ENCODE measurements at regions not wholly inside any gene's neighbourhood (a gene's known extent, or its start where the extent isn't known, plus 50 kb on each side); places are given as distances from the start of the nearest gene placed in this dataset.
A peak's percentile ranks its signal among the peaks of the same experiment; 100 is the strongest.
"Not testable (repeated sequence)": the region's sequence is repeated elsewhere in the genome, so short reads cannot be mapped to it uniquely, and the experiment has no call there.

DNA sequence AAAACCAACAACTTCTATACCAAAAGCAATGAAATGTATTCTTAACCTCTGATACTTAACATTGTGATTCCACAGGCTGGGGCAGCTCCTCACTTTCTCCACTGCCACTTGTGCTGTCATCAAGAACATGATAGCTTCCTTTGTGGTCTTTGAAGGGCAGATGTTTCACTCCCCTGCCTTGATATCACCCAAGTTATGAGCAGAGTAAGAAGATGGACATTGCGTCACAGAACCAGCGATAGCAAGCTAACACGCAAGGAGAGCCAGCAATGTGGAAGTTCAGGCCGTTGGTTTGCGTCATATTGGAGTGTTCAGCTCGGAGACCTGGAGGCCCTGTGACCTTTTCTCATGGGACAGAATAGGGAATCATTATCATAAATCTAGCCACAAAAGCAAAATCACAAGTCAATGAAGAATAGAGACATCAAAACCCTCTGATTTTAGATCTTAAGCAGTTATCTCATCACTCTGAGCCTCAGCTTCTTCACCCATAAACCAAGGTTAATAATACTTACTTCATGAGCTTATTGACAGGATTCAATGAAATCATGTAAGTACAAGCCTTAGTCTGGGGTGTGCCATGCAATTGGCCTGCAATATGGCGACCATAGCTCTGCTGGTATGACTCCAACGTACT is 183.8 kb upstream of the THBS1 start:
- no peak for DNase-seq (ENCODE audit: low read depth)

- no peak for DNase-seq (ENCODE audit: low read depth)
Measured at GRCh38 chr15:39397883-39398282, 183.0 kb upstream of the THBS1 start.

DNA sequence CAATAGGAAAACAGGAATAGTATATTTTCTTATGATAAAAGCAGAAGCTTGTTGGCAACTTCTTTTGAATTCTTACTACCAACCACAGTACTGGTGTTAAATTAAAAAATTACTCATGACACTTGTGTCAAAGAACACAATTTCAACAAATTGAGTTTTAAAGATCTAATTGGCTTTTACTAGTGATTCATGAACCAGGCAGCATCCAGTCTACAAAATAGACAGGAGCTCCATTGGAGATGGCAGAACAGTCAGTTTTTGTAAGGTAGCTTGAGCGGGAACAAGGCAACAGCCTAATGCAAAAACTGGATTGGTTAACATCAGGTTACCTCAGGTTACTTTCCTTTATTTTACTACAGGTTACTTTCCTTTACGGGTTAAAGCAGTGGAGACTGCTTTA is 181.3 kb upstream of the THBS1 start:
- DNase-seq (ENCODE audit: low read depth), result no peak

DNA sequence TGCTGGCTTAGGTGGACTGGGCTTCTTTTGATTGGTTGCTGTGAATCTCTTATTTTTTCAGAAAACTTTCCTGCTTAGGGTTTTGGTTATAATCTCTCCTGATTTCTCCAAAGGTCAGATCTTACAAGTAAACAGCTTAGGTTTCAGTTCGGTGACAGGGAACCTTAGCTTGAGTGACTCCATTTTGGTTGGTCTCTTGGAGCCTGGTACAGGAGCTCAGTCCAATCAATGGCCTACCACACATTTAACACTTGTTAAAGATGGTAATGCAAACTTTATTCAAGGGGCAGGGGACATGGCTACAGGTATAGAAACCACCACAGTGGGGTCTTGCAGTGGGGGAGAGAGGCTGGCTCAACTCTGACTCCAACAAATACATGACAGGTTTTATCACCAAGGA is 180.9 kb upstream of the THBS1 start:
- DNase-seq (ENCODE audit: low read depth), result no peak

- no peak for DNase-seq (ENCODE audit: low read depth)
Measured at GRCh38 chr15:39400821-39401550, 179.9 kb upstream of the THBS1 start.

- no peak for DNase-seq (ENCODE audit: low read depth)
Measured at GRCh38 chr15:39403640-39404117, 177.2 kb upstream of the THBS1 start.

GRCh38 chr15:39404767-39405181 is 176.1 kb upstream of the THBS1 start:
- no peak for DNase-seq (ENCODE audit: low read depth)

DNA sequence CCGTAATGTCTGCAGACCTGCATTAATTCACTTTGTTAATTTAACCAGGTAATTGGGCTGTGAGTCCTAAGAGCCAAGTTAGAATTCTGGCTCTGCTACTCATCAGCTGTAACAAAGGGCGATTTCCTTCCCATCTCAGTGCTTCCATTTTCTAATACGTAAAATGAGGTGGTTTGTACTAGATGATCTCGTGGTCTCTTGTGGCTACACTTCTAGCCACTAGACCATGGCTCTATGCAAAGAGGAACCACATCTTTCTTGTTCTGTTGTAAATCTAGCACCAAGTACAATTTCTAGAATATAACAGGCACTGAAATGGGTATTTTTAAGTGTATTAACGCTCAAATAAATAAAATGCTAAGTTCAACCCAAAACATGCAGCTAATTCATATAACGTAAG is 174.4 kb upstream of the THBS1 start:
- DNase-seq (ENCODE audit: low read depth), result no peak

DNA sequence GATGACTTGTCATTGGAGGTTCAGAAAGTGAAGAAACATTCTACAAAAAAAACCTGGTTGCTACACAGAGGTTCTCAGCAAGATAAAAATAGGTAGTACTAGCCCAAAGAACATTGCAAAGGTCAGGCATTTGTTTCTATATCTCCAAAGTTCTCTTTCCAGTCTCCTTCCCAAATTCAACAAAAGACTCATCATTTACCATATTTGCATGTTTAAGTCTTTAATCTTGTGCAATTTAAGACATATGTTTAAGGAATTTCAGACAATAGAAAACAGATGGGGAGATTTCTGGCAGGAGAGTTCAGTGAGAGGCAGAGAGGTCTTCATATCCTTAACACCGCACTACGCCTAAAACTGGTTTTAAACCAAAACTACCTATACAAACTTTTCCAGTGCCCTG is 173.8 kb upstream of the THBS1 start:
- no peak for DNase-seq (ENCODE audit: low read depth)

DNA sequence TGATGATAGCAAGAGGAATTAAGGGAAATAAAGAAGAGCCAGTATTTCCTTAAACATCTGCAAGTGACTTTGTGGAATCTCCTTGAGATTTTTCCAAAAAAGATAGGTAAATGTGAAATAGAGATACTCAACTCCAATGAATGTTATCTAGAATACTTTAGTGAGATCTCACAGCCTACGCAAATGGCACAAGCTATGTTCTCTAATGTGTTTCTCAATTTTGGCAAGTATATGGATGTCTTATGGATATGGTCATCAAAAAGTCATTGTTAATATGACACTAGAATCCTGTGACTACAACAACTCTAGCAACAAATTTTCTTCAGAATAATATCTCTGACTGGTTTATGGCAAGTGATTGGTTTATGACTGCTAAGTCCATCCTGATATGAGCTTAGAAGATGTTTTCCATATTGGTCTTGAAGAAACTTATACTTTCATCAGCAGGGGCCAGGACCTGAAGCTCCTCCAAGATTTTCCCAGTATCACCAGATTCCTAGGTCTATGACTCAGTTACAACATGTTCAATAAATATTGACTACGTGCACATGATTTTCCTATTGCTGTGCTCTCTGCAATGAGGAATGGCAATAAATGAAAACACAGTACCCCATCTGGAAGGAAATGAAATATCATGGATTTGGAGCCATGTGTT is 170.9 kb upstream of the THBS1 start:
- DNase-seq (ENCODE audit: low read depth), result no peak

DNA sequence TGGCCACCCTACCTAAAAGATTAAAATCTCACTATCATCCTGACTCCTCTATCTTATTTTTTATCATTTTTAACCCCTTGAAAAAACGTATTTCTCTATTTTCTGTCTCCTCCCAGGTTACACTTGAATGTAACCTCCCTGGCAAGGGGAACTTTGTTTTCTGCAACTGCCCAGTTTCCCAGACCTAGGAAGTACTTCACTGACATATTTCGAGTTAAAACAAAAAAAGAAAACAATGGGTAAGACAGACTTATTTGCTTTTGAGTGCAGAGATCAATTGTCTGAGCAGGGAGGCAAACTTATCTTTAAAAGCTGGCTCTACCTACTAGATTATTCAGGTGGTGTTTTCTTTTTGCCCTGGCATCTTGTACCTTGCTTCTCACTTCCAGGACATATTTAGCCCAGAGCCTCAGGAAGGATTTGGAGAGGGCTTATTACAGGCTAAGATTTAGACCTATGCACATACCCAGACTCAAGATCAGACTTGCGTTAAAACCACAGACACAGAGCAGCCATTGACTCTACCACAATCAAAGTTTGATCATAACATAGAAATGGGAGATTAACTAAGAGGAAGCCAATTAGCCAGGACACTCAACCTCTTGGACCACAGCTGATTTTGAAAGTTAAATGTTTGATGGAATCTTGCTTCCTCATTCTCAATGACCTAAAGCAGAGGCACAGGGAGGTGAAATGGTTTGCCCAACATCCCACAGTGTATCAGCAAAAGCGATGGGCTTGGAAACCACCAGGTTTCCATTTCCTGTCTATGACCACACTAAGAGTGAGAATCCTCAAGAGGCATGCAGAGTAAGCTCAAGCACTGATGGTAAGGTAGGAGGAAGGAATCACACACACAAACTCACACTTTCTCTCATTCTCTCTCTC is 169.5 kb upstream of the THBS1 start:
- no peak for DNase-seq (ENCODE audit: low read depth)

DNA sequence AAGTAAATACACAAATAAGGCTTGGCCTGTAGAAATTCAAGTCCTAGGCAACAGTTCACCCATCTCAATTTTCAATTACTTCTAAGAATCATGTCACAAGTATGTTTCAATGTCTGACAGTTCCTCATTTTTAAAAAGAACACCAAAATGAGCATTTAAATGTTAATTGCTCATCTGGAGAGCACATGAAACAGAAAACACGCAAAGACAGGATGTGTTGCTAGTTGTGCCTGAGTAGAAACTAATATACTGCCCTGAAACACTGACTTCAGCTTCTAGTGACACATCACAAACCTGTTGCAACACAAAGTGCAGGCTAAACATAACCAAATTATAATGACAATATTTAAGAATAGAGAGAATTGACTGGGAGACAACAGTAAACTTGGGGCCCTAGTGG is 167.3 kb upstream of the THBS1 start:
- DNase-seq (ENCODE audit: low read depth), result no peak

GRCh38 chr15:39414201-39414600 is 166.7 kb upstream of the THBS1 start:
- DNase-seq (ENCODE audit: low read depth), result no peak

- DNase-seq (ENCODE audit: low read depth), result no peak
Measured at GRCh38 chr15:39415634-39416033, 165.2 kb upstream of the THBS1 start.

GRCh38 chr15:39416258-39416657 is 164.6 kb upstream of the THBS1 start:
- no peak for DNase-seq (ENCODE audit: low read depth)

DNA sequence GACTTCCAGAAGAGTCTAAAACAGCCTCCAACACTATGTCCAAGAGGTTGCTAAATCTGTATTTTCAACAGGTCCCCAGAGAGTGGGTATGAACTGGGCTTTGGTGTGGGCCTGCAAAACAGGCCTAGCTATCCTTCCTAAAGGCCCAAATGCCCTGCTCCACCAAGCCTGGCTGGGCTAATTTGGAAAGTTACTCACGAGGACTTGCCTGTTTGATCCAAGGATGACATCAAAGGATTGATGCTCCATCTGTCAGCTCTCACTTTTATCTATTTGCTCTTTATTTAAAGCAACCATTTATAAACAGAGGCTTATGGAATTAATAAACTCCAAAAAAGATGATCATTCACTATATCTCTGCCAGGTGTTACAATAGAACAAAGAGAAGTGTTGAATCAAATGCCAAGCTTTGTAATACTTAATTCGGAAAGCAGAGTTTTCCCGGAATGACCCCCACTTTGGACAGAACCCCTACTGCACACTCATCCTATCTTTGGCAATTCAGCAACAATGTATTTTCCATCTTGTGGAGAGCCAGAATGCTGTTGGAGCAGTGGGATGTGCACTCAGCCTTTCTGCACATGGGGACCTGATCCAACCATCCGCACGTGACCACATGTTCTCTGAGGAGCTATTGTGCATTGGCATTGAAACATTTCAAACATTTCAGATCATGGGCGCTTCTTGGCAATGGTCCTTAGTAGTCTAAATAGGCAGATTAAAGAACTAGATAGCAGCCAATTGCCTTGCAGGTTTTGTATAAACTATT is 163.3 kb upstream of the THBS1 start:
- DNase-seq (ENCODE audit: low read depth), result no peak

- no peak for DNase-seq (ENCODE audit: low read depth)
Measured at GRCh38 chr15:39419651-39420050, 161.2 kb upstream of the THBS1 start.

GRCh38 chr15:39420123-39420852 is 160.6 kb upstream of the THBS1 start:
- DNase-seq (ENCODE audit: low read depth), result not testable (repeated sequence)

GRCh38 chr15:39420853-39421192 is 160.1 kb upstream of the THBS1 start:
- DNase-seq (ENCODE audit: low read depth), result not testable (repeated sequence)

GRCh38 chr15:39426552-39427532 is 154.0 kb upstream of the THBS1 start:
- peak; percentile 68 for DNase-seq (ENCODE audit: low read depth)
